Vagina (tissue), 2 donors: ENCODE measurements at regions not wholly inside any gene's neighbourhood (a gene's known extent, or its start where the extent isn't known, plus 50 kb on each side); places are given as distances from the start of the nearest gene placed in this dataset.

Experiments
- DNase-seq, 2 donors: peaks; one replicate each; pipeline ENCODE4 v3.0.0-alpha.2; 2017; ENCODE audit errors: extremely low spot score in 2 of 2
- H3K27ac ChIP-seq: fragments of 200-600 bp; sonication (generic); one replicate; pipeline ENCODE4 v1.5.1; 2019
- H3K27me3 ChIP-seq: fragments of 200-600 bp; sonication (generic); one replicate; pipeline ENCODE4 v1.5.1; 2019
- H3K36me3 ChIP-seq, 2 donors: fragments of 200-600 bp; sonication (generic); one replicate each; pipeline ENCODE4 v1.5.1; 2017 to 2019
- H3K4me1 ChIP-seq: fragments of 200-600 bp; sonication (generic); one replicate; pipeline ENCODE4 v1.5.1; 2019
- H3K4me3 ChIP-seq, 2 donors: fragments of 200-600 bp; sonication (generic); 1 replicate in 1 of 2; 2 replicates in 1 of 2; pipeline ENCODE4 v1.5.1; 2016 to 2019
- H3K9me3 ChIP-seq: fragments of 200-600 bp; sonication (generic); one replicate; pipeline ENCODE4 v1.5.1; 2019
- POLR2A ChIP-seq, 2 donors: fragments of 450-650 bp; IDR thresholded peaks; one replicate each; pipeline ENCODE4 v1.6.1; 2017; ENCODE audit warnings: antibody characterized with exemption in 2 of 2, mild to moderate bottlenecking in 2 of 2, moderate library complexity in 2 of 2
- POLR2AphosphoS5 ChIP-seq, 2 donors: sonication (generic); formaldehyde crosslinking; IDR thresholded peaks; one replicate each; pipeline ENCODE4 v1.9.0; 2017; ENCODE audit warnings: antibody characterized with exemption in 2 of 2, mild to moderate bottlenecking in 2 of 2, low read depth in 1 of 2; ENCODE audit not compliant: insufficient read depth in 1 of 2
- intact Hi-C: fragments of 100-400 bp; cut with DNase I; formaldehyde crosslinking; loops from one replicate; pipeline ENCODE4 v1.15.1; 2023
- TF ChIP-seq, protein P1 (sequence below), 3 experiments: fragments of 450-650 bp in 2 of 3; fragments of 200-600 bp in 1 of 3; sonication (generic) in 1 of 3; IDR thresholded peaks; one replicate each; pipeline ENCODE4 v1.5.1; 2017 to 2019; ENCODE audit warnings: antibody characterized with exemption in 3 of 3, mild to moderate bottlenecking in 2 of 3, moderate library complexity in 2 of 3

DNA sequence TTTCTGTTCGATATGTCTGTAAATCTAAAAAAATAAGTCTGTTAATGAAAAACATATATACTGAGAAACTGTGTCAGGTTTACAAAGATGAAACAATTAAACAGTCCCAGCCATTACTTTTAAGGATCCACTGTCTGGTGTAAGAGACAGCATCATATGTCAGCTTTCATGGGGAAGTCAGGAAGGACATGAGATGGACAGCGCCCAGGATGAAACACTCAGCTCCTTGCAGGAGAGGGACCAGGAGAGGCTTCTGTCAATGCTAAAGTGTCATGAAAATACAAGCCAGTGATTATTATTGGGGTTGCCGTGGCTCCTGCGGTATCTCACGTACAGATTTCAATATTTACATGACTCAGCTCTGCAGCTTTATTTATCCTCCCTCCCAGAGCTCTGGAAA lies 1524.6 kb downstream of the TBC1D22A start:
- no peak overlapping the region for H3K4me3 ChIP-seq
- no peaks in the 10 kb centered on the region for H3K4me1 ChIP-seq
- no peaks in the 10 kb centered on the region for H3K27me3 ChIP-seq
- no peaks in the 10 kb centered on the region for H3K9me3 ChIP-seq
- TF ChIP-seq POLR2A (IDR thresholded peaks at IDR 0.05) (no peak), POLR2AphosphoS5 (IDR thresholded peaks at IDR 0.05; ENCODE audit: insufficient read depth in 1 of 2, low read depth in 1 of 2) (no peak)
- TF ChIP-seq, protein P1, sequence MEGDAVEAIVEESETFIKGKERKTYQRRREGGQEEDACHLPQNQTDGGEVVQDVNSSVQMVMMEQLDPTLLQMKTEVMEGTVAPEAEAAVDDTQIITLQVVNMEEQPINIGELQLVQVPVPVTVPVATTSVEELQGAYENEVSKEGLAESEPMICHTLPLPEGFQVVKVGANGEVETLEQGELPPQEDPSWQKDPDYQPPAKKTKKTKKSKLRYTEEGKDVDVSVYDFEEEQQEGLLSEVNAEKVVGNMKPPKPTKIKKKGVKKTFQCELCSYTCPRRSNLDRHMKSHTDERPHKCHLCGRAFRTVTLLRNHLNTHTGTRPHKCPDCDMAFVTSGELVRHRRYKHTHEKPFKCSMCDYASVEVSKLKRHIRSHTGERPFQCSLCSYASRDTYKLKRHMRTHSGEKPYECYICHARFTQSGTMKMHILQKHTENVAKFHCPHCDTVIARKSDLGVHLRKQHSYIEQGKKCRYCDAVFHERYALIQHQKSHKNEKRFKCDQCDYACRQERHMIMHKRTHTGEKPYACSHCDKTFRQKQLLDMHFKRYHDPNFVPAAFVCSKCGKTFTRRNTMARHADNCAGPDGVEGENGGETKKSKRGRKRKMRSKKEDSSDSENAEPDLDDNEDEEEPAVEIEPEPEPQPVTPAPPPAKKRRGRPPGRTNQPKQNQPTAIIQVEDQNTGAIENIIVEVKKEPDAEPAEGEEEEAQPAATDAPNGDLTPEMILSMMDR (IDR thresholded peaks at IDR 0.05), result no peak
- intact Hi-C loops, result no loop called here
- H3K36me3 ChIP-seq, result no peaks in the 10 kb centered on the region
- H3K27ac ChIP-seq, result no peak overlapping the region
- DNase-seq, result no peak

DNA sequence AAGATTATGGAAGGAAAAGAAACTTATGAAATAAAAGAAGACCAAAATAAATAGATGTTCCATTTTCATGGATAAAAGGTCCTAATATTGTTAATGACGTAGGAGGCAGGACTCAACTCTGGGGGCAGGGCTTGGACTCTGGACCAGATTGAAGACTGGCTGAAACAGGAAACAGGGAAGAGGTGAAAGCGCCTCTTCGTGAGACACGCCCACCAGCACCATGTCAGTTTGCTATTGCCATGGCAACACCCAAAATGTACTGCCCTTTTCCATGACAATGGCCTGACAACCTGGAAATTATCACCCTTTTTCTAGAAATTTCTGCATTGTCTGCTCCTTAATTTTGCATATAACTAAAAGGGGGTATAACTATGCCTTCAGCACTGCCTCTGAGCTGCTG lies 1522.2 kb downstream of the TBC1D22A start:
- no peak overlapping the region for H3K4me3 ChIP-seq
- H3K27me3 ChIP-seq, result no peaks in the 10 kb centered on the region
- H3K9me3 ChIP-seq, result no peaks in the 10 kb centered on the region
- DNase-seq, result no peak
- H3K36me3 ChIP-seq, result no peaks in the 10 kb centered on the region
- no peak overlapping the region for H3K27ac ChIP-seq
- no peaks in the 10 kb centered on the region for H3K4me1 ChIP-seq
- intact Hi-C loops, result no loop called here
- TF ChIP-seq POLR2A (IDR thresholded peaks at IDR 0.05) (no peak), POLR2AphosphoS5 (IDR thresholded peaks at IDR 0.05; ENCODE audit: insufficient read depth in 1 of 2, low read depth in 1 of 2) (no peak)
- TF ChIP-seq, protein P1 (IDR thresholded peaks at IDR 0.05), result no peak

DNA sequence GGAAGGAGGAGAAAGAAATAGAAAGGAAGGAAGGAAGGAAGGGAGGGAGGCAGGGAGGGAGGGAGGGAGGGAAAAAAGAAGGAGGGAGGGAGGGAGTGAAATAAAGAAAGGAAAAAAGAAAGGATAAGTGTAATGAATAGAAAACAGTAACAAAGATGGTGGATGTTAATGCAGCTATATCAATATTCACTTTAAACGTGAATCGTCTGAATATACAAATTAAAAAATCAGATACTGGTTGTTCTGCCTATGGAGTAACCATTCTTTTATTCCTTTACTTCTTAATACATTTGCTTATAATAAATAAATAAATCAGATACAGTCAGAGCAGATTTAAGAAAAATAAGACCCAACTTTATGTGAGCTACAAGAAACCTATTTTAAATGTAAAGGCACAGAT lies 1520.4 kb downstream of the TBC1D22A start:
- Histone ChIP-seq H3K4me1 (peaks cover 18% of the 10 kb centered on the region), H3K27me3 (no peaks in the 10 kb centered on the region), H3K27ac (no peak overlapping the region), H3K4me3 (no peak overlapping the region), H3K36me3 (no peaks in the 10 kb centered on the region), H3K9me3 (no peaks in the 10 kb centered on the region)
- no peak for DNase-seq
- no peak for TF ChIP-seq POLR2AphosphoS5 (IDR thresholded peaks at IDR 0.05; ENCODE audit: insufficient read depth in 1 of 2, low read depth in 1 of 2)
- no peak for TF ChIP-seq POLR2A (IDR thresholded peaks at IDR 0.05)
- TF ChIP-seq, protein P1 (IDR thresholded peaks at IDR 0.05), result no peak
- intact Hi-C loops, result no loop called here

DNA sequence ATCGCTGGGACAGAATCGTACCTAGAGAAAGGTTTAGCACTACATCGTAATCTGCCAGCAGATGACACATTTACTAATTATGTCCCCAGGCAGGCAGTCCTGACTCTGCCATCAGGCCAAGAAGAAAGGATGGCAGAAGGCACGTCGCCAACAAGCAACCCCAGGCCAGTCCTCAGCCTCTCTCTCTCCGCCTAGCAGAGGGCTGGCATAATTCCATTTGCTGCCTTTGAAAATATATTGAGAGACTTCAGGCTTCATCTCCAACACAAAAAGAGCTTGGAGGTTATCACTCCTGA lies 1517.0 kb downstream of the TBC1D22A start:
- H3K27me3 ChIP-seq, result no peaks in the 10 kb centered on the region

DNA sequence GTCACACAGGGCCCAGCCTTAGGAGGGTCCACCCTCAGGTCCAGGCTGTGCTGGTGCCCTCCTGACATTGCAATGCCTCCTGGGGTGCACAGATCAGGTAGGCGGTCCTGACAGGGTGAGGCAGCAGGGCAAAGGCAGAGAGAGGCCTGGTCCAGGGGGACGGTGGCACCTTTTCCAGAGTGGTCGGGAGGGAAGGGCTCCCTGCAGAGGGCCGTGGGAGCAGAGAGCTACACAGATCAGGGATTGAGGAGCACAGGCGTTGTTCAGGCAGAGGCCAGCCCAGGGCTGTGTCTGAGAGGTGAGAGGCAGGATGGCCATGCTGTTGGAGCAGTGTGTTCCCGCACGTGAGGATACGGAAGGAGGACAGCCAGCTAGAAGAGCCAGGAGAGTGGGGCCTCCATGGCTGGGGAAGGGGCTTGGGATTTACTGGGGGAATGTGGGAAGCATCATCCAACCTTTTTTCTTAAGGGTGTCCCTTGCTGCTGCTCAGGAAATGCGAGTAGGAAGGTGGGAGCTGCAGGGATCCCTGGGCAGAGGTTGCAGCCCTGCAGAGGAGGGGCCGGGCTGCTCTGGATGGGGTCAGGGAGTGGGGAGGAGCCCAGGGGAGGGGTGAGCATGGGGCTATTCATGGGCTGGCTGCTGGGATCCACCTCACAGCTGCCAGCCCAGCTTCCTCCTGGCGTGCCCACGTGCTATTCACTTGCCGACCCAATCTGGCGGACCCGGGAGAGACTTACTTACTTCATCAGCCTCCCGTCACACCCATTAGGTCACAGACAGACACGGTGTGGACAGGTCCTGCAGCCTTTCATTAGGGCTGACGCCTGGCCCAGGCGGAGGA lies 1516.4 kb downstream of the TBC1D22A start:
- no peak for TF ChIP-seq POLR2A (IDR thresholded peaks at IDR 0.05)
- TF ChIP-seq, protein P1 (IDR thresholded peaks at IDR 0.05), result no peak
- no peak for TF ChIP-seq POLR2AphosphoS5 (IDR thresholded peaks at IDR 0.05; ENCODE audit: insufficient read depth in 1 of 2, low read depth in 1 of 2)
- H3K27me3 ChIP-seq, result no peaks in the 10 kb centered on the region

More for the DNA sequence above, 1517.0 kb downstream of the TBC1D22A start:
- H3K9me3 ChIP-seq, result no peaks in the 10 kb centered on the region
- H3K4me3 ChIP-seq, result no peak overlapping the region
- peaks cover 28% of the 10 kb centered on the region for H3K4me1 ChIP-seq
- intact Hi-C loops, result no loop called here
- no peaks in the 10 kb centered on the region for H3K36me3 ChIP-seq
- DNase-seq, result no peak
- TF ChIP-seq, protein P1 (IDR thresholded peaks at IDR 0.05), result no peak
- TF ChIP-seq POLR2AphosphoS5 (IDR thresholded peaks at IDR 0.05; ENCODE audit: insufficient read depth in 1 of 2, low read depth in 1 of 2) (no peak), POLR2A (IDR thresholded peaks at IDR 0.05) (no peak)
- H3K27ac ChIP-seq, result no peak overlapping the region

More for the DNA sequence above, 1516.4 kb downstream of the TBC1D22A start:
- no peaks in the 10 kb centered on the region for H3K9me3 ChIP-seq
- no peak overlapping the region for H3K4me3 ChIP-seq
- H3K4me1 ChIP-seq, result peaks cover 28% of the 10 kb centered on the region
- DNase-seq, result no peak
- no peaks in the 10 kb centered on the region for H3K36me3 ChIP-seq
- H3K27ac ChIP-seq, result no peak overlapping the region
- intact Hi-C loops, result no loop called here
